GM04503 (cell line): ENCODE measurements at regions not wholly inside any gene's neighbourhood (a gene's known extent, or its start where the extent isn't known, plus 50 kb on each side); places are given as distances from the start of the nearest gene placed in this dataset.
A peak's percentile ranks its signal among the peaks of the same experiment; 100 is the strongest.

Experiments used
- DNase-seq: peaks from one replicate; pipeline ENCODE4 v3.0.0-alpha.2; 2012; ENCODE audit warnings: low read depth

GRCh38 chr4:38311495-38312126, 351.4 kb downstream of the PTTG2 start:
- no peak for DNase-seq

- DNase-seq = no peak
These were observed 350.8 kb upstream of the KLF3 start for GRCh38 chr4:38313175-38313574.

- no peak for DNase-seq
These were observed 349.9 kb upstream of the KLF3 start for GRCh38 chr4:38313999-38314561.

GRCh38 chr4:38314663-38315062, 349.3 kb upstream of the KLF3 start:
- no peak for DNase-seq

- no peak for DNase-seq
These were observed 348.7 kb upstream of the KLF3 start for GRCh38 chr4:38315286-38315685.

GRCh38 chr4:38316045-38316444, 348.0 kb upstream of the KLF3 start:
- DNase-seq = no peak

GRCh38 chr4:38317041-38317674, 346.8 kb upstream of the KLF3 start:
- no peak for DNase-seq

- peak; percentile 80 for DNase-seq
These were observed 345.1 kb upstream of the KLF3 start for GRCh38 chr4:38318737-38319455.

GRCh38 chr4:38319456-38320342, 344.3 kb upstream of the KLF3 start:
- peak; percentile 62 for DNase-seq

GRCh38 chr4:38320343-38320695, 343.7 kb upstream of the KLF3 start:
- no peak for DNase-seq

GRCh38 chr4:38320833-38321232, 343.2 kb upstream of the KLF3 start:
- DNase-seq = no peak

GRCh38 chr4:38322714-38323113, 341.3 kb upstream of the KLF3 start:
- peak; percentile 46 for DNase-seq

- no peak for DNase-seq
These were observed 340.8 kb upstream of the KLF3 start for GRCh38 chr4:38323141-38323641.

GRCh38 chr4:38324861-38325628, 339.0 kb upstream of the KLF3 start:
- no peak for DNase-seq

- no peak for DNase-seq
These were observed 338.4 kb upstream of the KLF3 start for GRCh38 chr4:38325629-38325913.

- no peak for DNase-seq
These were observed 337.5 kb upstream of the KLF3 start for GRCh38 chr4:38326499-38326898.

- DNase-seq = no peak
These were observed 336.8 kb upstream of the KLF3 start for GRCh38 chr4:38327174-38327573.

GRCh38 chr4:38328989-38329729, 334.8 kb upstream of the KLF3 start:
- DNase-seq = no peak

- DNase-seq = no peak
These were observed 333.7 kb upstream of the KLF3 start for GRCh38 chr4:38330321-38330720.

GRCh38 chr4:38330936-38331335, 333.1 kb upstream of the KLF3 start:
- no peak for DNase-seq

- no peak for DNase-seq
These were observed 331.3 kb upstream of the KLF3 start for GRCh38 chr4:38332699-38333098.
